DND-41 (cell line): ENCODE measurements at regions not wholly inside any gene's neighbourhood (a gene's known extent, or its start where the extent isn't known, plus 50 kb on each side); places are given as distances from the start of the nearest gene placed in this dataset.

ENCODE experiments used
- ATAC-seq: fragments of 200-7000 bp; cut with Tn5 transposase; 3 replicates; pipeline ENCODE4 v1.9.1; 2021; ENCODE audit warnings: low read depth; ENCODE audit not compliant: insufficient read depth
- DNase-seq: peaks from one replicate; pipeline ENCODE4 v3.0.0-alpha.2; 2020
- H2AFZ ChIP-seq: 2 replicates; pipeline ENCODE4 v1.6.0; 2012; ENCODE audit warnings: low read depth, low read length
- H3K27ac ChIP-seq: 2 replicates; pipeline ENCODE4 v1.5.1; 2012; ENCODE audit warnings: low read length, inconsistent platforms
- H3K27me3 ChIP-seq: fragments of 200-600 bp; sonication (generic); 2 replicates; pipeline ENCODE4 v1.6.0; 2012; ENCODE audit warnings: low read length, mild to moderate bottlenecking, inconsistent platforms; ENCODE audit not compliant: insufficient read depth, poor library complexity
- H3K36me3 ChIP-seq: 2 replicates; pipeline ENCODE4 v1.5.1; 2012; ENCODE audit warnings: low read length, inconsistent platforms; ENCODE audit not compliant: insufficient read depth
- H3K4me1 ChIP-seq: 2 replicates; pipeline ENCODE4 v1.5.1; 2012; ENCODE audit warnings: mild to moderate bottlenecking, low read length; ENCODE audit not compliant: insufficient read depth
- H3K4me2 ChIP-seq: 2 replicates; pipeline ENCODE4 v1.6.0; 2012; ENCODE audit warnings: mild to moderate bottlenecking, moderate library complexity, low read length, inconsistent platforms; ENCODE audit not compliant: insufficient read depth
- H3K4me3 ChIP-seq, 2 experiments: fragments of 200-600 bp in 1 of 2; shearing (Covaris generic) in 1 of 2; 2 replicates each; pipeline ENCODE4 v1.5.1; 2012 to 2016; ENCODE audit warnings: inconsistent platforms in 2 of 2, low read length in 2 of 2, mild to moderate bottlenecking in 2 of 2, low read depth in 1 of 2, moderate library complexity in 1 of 2
- H3K79me2 ChIP-seq: 2 replicates; pipeline ENCODE4 v1.6.0; 2012; ENCODE audit warnings: low read length, inconsistent platforms; ENCODE audit not compliant: insufficient read depth
- H3K9ac ChIP-seq: 2 replicates; pipeline ENCODE4 v1.6.0; 2012; ENCODE audit warnings: low read depth, mild to moderate bottlenecking, inconsistent platforms, low read length, moderate library complexity
- H3K9me3 ChIP-seq: 2 replicates; pipeline ENCODE4 v1.5.1; 2012; ENCODE audit warnings: low read length, moderate library complexity, mild to moderate bottlenecking, inconsistent platforms; ENCODE audit not compliant: insufficient read depth, severe bottlenecking
- H4K20me1 ChIP-seq: 2 replicates; pipeline ENCODE4 v1.6.0; 2012; ENCODE audit warnings: low read length; ENCODE audit not compliant: insufficient read depth
- EZH2 ChIP-seq: IDR thresholded peaks from 3 replicates; pipeline ENCODE4 v1.6.1; 2012; ENCODE audit warnings: borderline replicate concordance, low read depth, mild to moderate bottlenecking, moderate library complexity, low read length, inconsistent platforms; ENCODE audit not compliant: severe bottlenecking
- TF ChIP-seq, protein P1 (sequence below): IDR thresholded peaks from 2 replicates; pipeline ENCODE4 v1.5.1; 2012; ENCODE audit warnings: borderline replicate concordance, low read length, moderate library complexity, mild to moderate bottlenecking; ENCODE audit not compliant: poor library complexity, severe bottlenecking; ENCODE audit errors: extremely low read depth

DNA sequence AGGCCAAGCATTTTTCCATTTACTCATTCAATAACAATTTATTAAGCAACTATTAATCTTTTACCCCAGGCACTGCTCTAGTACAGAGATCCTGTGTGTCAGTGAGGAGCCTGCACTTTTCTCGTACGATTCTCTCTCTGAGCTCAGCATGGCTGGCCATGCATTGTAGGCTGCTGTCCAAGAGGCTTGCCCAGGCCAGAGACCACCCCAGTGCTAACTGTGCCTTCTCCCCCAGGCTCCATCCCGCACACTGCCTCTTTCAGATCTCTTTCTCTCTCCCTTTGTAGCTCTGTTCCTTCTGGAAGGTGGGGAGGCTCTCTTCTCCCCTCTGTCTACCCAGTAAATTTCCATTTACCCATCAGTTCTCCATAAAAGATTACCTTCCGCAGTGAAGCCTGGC, 101.0 kb upstream of the IKZF1 start:
- no peak overlapping the region for H2AFZ ChIP-seq
- no peaks in the 10 kb centered on the region for H3K27me3 ChIP-seq
- H3K4me1 ChIP-seq = peaks cover 14% of the 10 kb centered on the region; the same call in 1 of the 2 replicates
- H3K9ac ChIP-seq = no peak overlapping the region
- no peaks in the 10 kb centered on the region for H4K20me1 ChIP-seq
- no peaks in the 10 kb centered on the region for H3K36me3 ChIP-seq
- no peak overlapping the region for H3K4me2 ChIP-seq
- no peak overlapping the region for H3K4me3 ChIP-seq
- DNase-seq (no peak), ATAC-seq (no peak)
- H3K27ac ChIP-seq = no peak overlapping the region
- no peaks in the 10 kb centered on the region for H3K9me3 ChIP-seq
- TF ChIP-seq, protein P1, sequence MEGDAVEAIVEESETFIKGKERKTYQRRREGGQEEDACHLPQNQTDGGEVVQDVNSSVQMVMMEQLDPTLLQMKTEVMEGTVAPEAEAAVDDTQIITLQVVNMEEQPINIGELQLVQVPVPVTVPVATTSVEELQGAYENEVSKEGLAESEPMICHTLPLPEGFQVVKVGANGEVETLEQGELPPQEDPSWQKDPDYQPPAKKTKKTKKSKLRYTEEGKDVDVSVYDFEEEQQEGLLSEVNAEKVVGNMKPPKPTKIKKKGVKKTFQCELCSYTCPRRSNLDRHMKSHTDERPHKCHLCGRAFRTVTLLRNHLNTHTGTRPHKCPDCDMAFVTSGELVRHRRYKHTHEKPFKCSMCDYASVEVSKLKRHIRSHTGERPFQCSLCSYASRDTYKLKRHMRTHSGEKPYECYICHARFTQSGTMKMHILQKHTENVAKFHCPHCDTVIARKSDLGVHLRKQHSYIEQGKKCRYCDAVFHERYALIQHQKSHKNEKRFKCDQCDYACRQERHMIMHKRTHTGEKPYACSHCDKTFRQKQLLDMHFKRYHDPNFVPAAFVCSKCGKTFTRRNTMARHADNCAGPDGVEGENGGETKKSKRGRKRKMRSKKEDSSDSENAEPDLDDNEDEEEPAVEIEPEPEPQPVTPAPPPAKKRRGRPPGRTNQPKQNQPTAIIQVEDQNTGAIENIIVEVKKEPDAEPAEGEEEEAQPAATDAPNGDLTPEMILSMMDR = no peak
- no peak for TF ChIP-seq EZH2
- no peaks in the 10 kb centered on the region for H3K79me2 ChIP-seq

DNA sequence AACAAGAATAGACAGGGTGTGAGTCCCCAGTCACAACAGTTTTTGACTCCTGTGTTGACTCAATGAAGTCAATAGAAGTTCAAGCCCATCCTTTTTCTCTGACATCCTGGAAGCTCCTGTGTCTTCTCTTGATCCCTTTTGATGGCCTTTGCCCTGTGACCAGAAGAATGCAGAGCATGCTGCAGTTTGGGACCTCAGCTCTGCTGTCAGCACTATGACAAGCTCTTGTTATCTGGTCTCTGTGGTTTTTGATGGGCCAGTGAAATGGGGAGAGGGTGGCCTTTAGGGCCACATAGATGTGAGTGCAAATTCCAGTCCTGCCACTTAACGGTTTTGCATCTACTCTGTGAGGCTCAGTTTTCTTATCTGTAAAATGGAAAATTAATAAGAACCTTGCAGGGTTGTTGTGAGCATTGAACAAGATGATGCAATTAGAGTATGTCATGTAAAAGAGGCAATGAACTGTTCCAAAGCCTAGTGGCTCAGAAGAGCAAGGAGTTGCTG, 102.4 kb upstream of the IKZF1 start:
- ATAC-seq = no peak
- TF ChIP-seq, protein P1 = no peak
- TF ChIP-seq EZH2 = no peak
- H4K20me1 ChIP-seq = no peaks in the 10 kb centered on the region
- H3K79me2 ChIP-seq = no peaks in the 10 kb centered on the region
- no peak for DNase-seq
- H3K27me3 ChIP-seq = no peaks in the 10 kb centered on the region
- H3K9me3 ChIP-seq = no peaks in the 10 kb centered on the region
- H3K27ac ChIP-seq = no peak overlapping the region
- peaks cover 14% of the 10 kb centered on the region; the same call in 1 of the 2 replicates for H3K4me1 ChIP-seq
- H3K36me3 ChIP-seq = no peaks in the 10 kb centered on the region
- no peak overlapping the region for H3K4me3 ChIP-seq
- no peak overlapping the region for H3K9ac ChIP-seq
- no peak overlapping the region for H2AFZ ChIP-seq
- no peak overlapping the region for H3K4me2 ChIP-seq

DNA sequence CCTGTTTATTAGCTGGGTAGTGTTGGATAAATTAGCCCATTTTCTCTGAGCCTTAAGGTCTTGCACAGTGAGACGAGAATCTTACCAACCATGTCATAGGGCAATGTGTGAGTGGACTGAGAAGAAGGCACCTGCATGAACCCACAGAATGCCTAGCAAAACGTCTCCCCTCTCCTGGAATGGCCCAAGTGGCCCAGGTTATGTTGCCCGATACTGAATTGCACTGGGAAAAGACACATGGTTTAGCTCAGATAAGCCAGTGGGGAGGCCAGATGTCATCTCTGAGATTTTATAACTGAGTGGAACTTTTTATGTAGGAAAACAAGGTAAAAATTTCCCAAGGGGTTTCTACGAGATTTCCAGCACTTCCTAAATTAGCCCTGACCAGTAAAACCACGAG, 104.7 kb upstream of the IKZF1 start:
- no peaks in the 10 kb centered on the region for H3K9me3 ChIP-seq
- H3K4me3 ChIP-seq = no peak overlapping the region
- H3K4me1 ChIP-seq = peaks cover 7% of the 10 kb centered on the region; the same call in 1 of the 2 replicates
- H3K27me3 ChIP-seq = no peaks in the 10 kb centered on the region
- no peak for DNase-seq
- no peak overlapping the region for H3K4me2 ChIP-seq
- no peak overlapping the region for H3K9ac ChIP-seq
- no peaks in the 10 kb centered on the region for H4K20me1 ChIP-seq
- no peak for ATAC-seq
- H3K27ac ChIP-seq = no peak overlapping the region
- no peaks in the 10 kb centered on the region for H3K36me3 ChIP-seq
- H2AFZ ChIP-seq = no peak overlapping the region
- TF ChIP-seq EZH2 = no peak
- TF ChIP-seq, protein P1 = no peak
- H3K79me2 ChIP-seq = no peaks in the 10 kb centered on the region

DNA sequence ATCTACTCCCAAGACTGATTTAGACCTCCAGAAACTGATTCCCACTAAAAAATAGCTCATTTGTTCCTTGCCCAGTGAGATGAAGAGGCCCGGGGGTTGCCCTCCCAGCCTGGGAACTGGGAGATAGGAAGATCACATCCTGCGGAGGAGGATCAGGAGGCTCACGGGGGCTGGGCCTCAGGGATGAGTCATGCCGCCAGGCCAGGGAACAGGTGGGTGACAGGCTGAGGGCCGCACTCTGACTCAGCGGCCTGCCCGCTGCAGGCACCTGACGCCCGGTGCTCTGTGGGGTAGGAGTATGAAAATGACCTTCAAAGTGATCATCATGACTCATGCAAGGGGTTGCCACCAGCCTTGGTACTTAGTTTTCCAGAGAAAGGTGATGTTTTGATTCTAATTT, 104.5 kb upstream of the ZPBP start:
- H3K9me3 ChIP-seq = no peaks in the 10 kb centered on the region
- TF ChIP-seq, protein P1 = no peak
- no peak for TF ChIP-seq EZH2
- H4K20me1 ChIP-seq = no peaks in the 10 kb centered on the region
- H3K27me3 ChIP-seq = no peaks in the 10 kb centered on the region
- H3K4me3 ChIP-seq = no peak overlapping the region
- H3K4me1 ChIP-seq = no peaks in the 10 kb centered on the region
- DNase-seq (no peak), ATAC-seq (peak; percentile 47; the same call in 2 of the 3 replicates)
- no peaks in the 10 kb centered on the region for H3K79me2 ChIP-seq
- H3K36me3 ChIP-seq = no peaks in the 10 kb centered on the region
- no peak overlapping the region for H2AFZ ChIP-seq
- no peak overlapping the region for H3K27ac ChIP-seq
- no peak overlapping the region for H3K4me2 ChIP-seq
- no peak overlapping the region for H3K9ac ChIP-seq
